Erythroblast (primary cell): ENCODE measurements at regions not wholly inside any gene's neighbourhood (a gene's known extent, or its start where the extent isn't known, plus 50 kb on each side); places are given as distances from the start of the nearest gene placed in this dataset.

Source experiments
- GATA1 ChIP-seq: IDR thresholded peaks from 2 replicates; pipeline ENCODE4 v1.6.1; 2011; ENCODE audit warnings: low read depth, mild to moderate bottlenecking, control low read depth, low read length, moderate library complexity
- POLR2A ChIP-seq: IDR thresholded peaks from 2 replicates; pipeline ENCODE4 v1.6.1; 2011; ENCODE audit warnings: mild to moderate bottlenecking, low read length

DNA sequence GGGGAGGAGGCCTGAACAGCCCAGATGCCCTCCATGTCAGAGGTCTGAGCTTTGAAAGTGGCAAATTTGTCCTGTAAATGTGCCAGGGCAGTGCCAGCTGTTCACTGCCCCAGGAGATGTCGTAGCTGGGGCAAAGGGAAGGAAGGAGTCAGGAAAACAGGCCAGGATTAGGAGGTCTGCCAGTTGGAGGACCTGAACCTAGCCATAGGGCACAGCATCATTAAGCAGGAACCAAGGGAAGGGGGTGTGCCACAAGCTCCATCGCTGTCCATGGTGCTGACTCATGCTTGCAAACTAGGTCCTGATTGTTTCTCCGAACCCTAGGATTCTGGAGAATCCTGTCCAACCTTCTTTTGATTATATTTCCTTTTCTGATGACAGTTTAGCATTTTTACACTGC, 124.2 kb downstream of the TMEM132E start:
- TF ChIP-seq POLR2A: no peak
- no peak for TF ChIP-seq GATA1
